ENCODE measurements at regions not wholly inside any gene's neighbourhood (a gene's known extent, or its start where the extent isn't known, plus 50 kb on each side); places are given as distances from the start of the nearest gene placed in this dataset.
A peak's percentile ranks its signal among the peaks of the same experiment; 100 is the strongest.

DNA sequence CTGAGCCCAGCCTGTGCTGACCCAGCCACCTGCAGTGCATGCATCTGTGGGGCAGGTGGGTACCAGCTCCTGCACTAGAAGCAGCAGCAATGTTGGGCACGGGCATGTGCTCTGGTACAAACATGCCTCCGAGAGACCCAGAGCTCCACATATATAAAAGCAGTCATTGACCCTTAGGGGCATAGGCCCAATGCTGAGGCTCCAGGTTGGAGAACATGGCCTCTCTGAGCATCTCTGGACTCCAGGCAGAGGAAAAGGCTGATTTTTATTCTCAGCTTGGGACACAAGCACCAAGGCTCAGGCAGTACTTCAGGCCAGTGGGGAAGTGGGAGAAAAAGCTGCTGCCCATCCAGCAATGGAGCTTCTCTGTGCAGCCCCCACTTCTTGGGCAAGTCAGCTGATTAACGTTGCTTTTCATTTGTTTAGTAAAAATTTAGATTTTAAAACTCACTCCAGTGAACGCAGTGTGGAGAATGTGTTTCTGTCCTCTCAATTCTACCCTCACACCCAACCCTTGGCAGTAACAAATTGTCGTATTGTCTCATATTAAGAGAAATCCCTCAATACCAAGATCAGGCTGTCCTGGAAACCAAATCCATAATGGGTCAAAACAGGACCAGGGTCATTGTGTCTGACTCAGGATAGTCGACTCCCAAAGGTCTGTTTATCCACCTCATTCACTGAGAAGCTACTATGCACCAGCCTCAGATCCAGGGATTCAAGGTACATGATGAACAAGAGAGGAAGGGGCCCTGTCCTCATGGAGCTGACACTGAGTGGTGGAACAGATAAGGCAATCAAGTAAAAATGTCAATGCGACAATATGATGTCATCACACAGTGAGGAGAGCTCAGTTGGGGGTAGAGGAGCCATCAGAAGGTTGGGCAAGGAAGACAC lies 50.6 kb upstream of the TOP3B start:
- no TSS peak for BruUV-seq (replicated peaks)
- DNase-seq (ENCODE audit: low spot score) = peak; percentile 15
- ChIA-PET CTCF (no interaction called here), POLR2A (ENCODE audit: low non-redundant PET) (no interaction called here)
- H3K4me3 ChIP-seq (ENCODE audit: low read depth, low read length, poor library complexity, severe bottlenecking) = no peak overlapping the region
- no peaks in the 10 kb centered on the region for H3K4me1 ChIP-seq (ENCODE audit: insufficient read depth, low read length, poor library complexity, severe bottlenecking)
- no peaks in the 10 kb centered on the region for H3K36me3 ChIP-seq (ENCODE audit: insufficient read depth, low read length, poor library complexity, severe bottlenecking)
- H3K27me3 ChIP-seq (replicated peaks; ENCODE audit: insufficient read depth, low read depth, low read length, poor library complexity) = no peaks in the 10 kb centered on the region
- no peaks in the 10 kb centered on the region for H3K9me3 ChIP-seq (ENCODE audit: low read depth, low read length, poor library complexity, severe bottlenecking)
- TF ChIP-seq EZH2 (IDR thresholded peaks at IDR 0.05; ENCODE audit: borderline replicate concordance, low read depth, low read length, poor library complexity, severe bottlenecking) = no peak
- TF ChIP-seq, protein P1, sequence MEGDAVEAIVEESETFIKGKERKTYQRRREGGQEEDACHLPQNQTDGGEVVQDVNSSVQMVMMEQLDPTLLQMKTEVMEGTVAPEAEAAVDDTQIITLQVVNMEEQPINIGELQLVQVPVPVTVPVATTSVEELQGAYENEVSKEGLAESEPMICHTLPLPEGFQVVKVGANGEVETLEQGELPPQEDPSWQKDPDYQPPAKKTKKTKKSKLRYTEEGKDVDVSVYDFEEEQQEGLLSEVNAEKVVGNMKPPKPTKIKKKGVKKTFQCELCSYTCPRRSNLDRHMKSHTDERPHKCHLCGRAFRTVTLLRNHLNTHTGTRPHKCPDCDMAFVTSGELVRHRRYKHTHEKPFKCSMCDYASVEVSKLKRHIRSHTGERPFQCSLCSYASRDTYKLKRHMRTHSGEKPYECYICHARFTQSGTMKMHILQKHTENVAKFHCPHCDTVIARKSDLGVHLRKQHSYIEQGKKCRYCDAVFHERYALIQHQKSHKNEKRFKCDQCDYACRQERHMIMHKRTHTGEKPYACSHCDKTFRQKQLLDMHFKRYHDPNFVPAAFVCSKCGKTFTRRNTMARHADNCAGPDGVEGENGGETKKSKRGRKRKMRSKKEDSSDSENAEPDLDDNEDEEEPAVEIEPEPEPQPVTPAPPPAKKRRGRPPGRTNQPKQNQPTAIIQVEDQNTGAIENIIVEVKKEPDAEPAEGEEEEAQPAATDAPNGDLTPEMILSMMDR (conservative IDR thresholded peaks at IDR 0.05; ENCODE audit: low read depth, low read length) = no peak
- intact Hi-C loops (cut with micrococcal nuclease; ENCODE audit: unreplicated experiment) = no loop called here
- H3K27ac ChIP-seq (ENCODE audit: low read depth, low read length, poor library complexity, severe bottlenecking) = no peak overlapping the region

- H3K4me1 ChIP-seq (ENCODE audit: insufficient read depth, low read length, poor library complexity, severe bottlenecking) = no peaks in the 10 kb centered on the region
- ChIA-PET POLR2A (ENCODE audit: low non-redundant PET) (no interaction called here), CTCF (no interaction called here)
- no peaks in the 10 kb centered on the region for H3K27me3 ChIP-seq (replicated peaks; ENCODE audit: insufficient read depth, low read depth, low read length, poor library complexity)
- H3K36me3 ChIP-seq (ENCODE audit: insufficient read depth, low read length, poor library complexity, severe bottlenecking) = no peaks in the 10 kb centered on the region
- H3K27ac ChIP-seq (ENCODE audit: low read depth, low read length, poor library complexity, severe bottlenecking) = no peak overlapping the region
- no peak overlapping the region for H3K4me3 ChIP-seq (ENCODE audit: low read depth, low read length, poor library complexity, severe bottlenecking)
- TF ChIP-seq, protein P1 (conservative IDR thresholded peaks at IDR 0.05; ENCODE audit: low read depth, low read length) = no peak
- TF ChIP-seq EZH2 (IDR thresholded peaks at IDR 0.05; ENCODE audit: borderline replicate concordance, low read depth, low read length, poor library complexity, severe bottlenecking) = no peak
- DNase-seq (ENCODE audit: low spot score) = no peak
- intact Hi-C loops (cut with micrococcal nuclease; ENCODE audit: unreplicated experiment) = no loop called here
- no peaks in the 10 kb centered on the region for H3K9me3 ChIP-seq (ENCODE audit: low read depth, low read length, poor library complexity, severe bottlenecking)
- no TSS peak for BruUV-seq (replicated peaks)
Observed at GRCh38 chr22:22032099-22032905, 49.7 kb upstream of the TOP3B start.

Measured in A673 (cell line).